HepG2 (cell line): ENCODE measurements at regions not wholly inside any gene's neighbourhood (a gene's known extent, or its start where the extent isn't known, plus 50 kb on each side); places are given as distances from the start of the nearest gene placed in this dataset.
A peak's percentile ranks its signal among the peaks of the same experiment; 100 is the strongest.

Experiments used
- ATAC-seq: fragments of 200-7000 bp; cut with Tn5 transposase; 3 replicates; pipeline ENCODE4 v1.9.1; 2020; ENCODE audit warnings: mild to moderate bottlenecking, moderate library complexity
- BruUV-seq: library from RNA; stranded (reverse); fragments of 400-500 nt; replicated peaks from 2 replicates; lab custom pipeline; 2021; lab: Mats Ljungman, UMichigan
- CTCF ChIA-PET: fragments of 300-600 bp; formaldehyde crosslinking; extraction: SDS; loops from one replicate; lab custom pipeline; 2021; ENCODE audit warnings: low total read pairs, inconsistent platforms, low intra/inter-chr PET ratio; lab: Yijun Ruan, JAX
- POLR2A ChIA-PET: fragments of 350-600 bp; sonication (Branson Sonifier 250); formaldehyde crosslinking; loops from one replicate; lab custom pipeline; 2020; ENCODE audit warnings: antibody characterized with exemption, inconsistent platforms; lab: Yijun Ruan, JAX
- DNase-seq: peaks from one replicate; pipeline ENCODE4 v3.0.0-alpha.2; 2015; ENCODE audit warnings: low spot score
- FAIRE-seq: peaks from 3 replicates; lab custom pipeline; 2011; peaks lifted over from hg19 to GRCh38; lab: Jason Lieb, UNC
- H2AFZ ChIP-seq: one replicate; pipeline ENCODE4 v1.6.1; 2011; ENCODE audit warnings: low read length, inconsistent platforms
- H3K27ac ChIP-seq: fragments of 300-600 bp; 3 replicates; pipeline ENCODE4 v1.8.0; 2011; ENCODE audit warnings: mixed run types, mild to moderate bottlenecking, mixed read lengths, low read length, inconsistent platforms; ENCODE audit not compliant: insufficient read depth; ENCODE audit errors: extremely low read length
- H3K27me3 ChIP-seq, 2 experiments: fragments of 200-600 bp in 1 of 2; 2 replicates in 1 of 2; 3 replicates in 1 of 2; pipeline versions ENCODE4 v1.6.0 to v1.8.0; 2011; ENCODE audit warnings: low read length in 2 of 2, mild to moderate bottlenecking in 2 of 2, moderate library complexity in 2 of 2, inconsistent platforms in 1 of 2; ENCODE audit not compliant: insufficient read depth in 2 of 2, control insufficient read depth in 1 of 2
- H3K36me3 ChIP-seq, 2 experiments: fragments of 200-600 bp in 1 of 2; replicated peaks in 1 of 2; 2 replicates in 1 of 2; 3 replicates in 1 of 2; pipeline versions ENCODE4 v1.5.1 to v1.8.0; 2011; ENCODE audit warnings: low read length in 2 of 2, inconsistent platforms in 1 of 2; ENCODE audit not compliant: insufficient read depth in 2 of 2, control insufficient read depth in 1 of 2
- H3K4me1 ChIP-seq: 2 replicates; pipeline ENCODE4 v1.5.1; 2012; ENCODE audit warnings: low read length, inconsistent platforms; ENCODE audit not compliant: insufficient read depth
- H3K4me2 ChIP-seq: 2 replicates; pipeline ENCODE4 v1.6.0; 2011; ENCODE audit warnings: low read depth, low read length, inconsistent platforms
- H3K4me3 ChIP-seq, 3 experiments: fragments of 200-600 bp in 1 of 3; sonication (generic), shearing (Covaris generic) in 1 of 3; replicated peaks in 1 of 3; 2 replicates each; pipeline ENCODE4 v1.5.1; 2011 to 2016; ENCODE audit warnings: low read length in 3 of 3, inconsistent platforms in 2 of 3, low read depth in 2 of 3, mild to moderate bottlenecking in 2 of 3, control low read depth in 1 of 3, mixed read lengths in 1 of 3; ENCODE audit not compliant: insufficient read depth in 1 of 3
- H3K79me2 ChIP-seq: one replicate; pipeline ENCODE4 v1.6.1; 2011; ENCODE audit warnings: low read length, inconsistent platforms; ENCODE audit not compliant: insufficient read depth
- H3K9ac ChIP-seq: 2 replicates; pipeline ENCODE4 v1.6.0; 2011; ENCODE audit warnings: mild to moderate bottlenecking, low read depth, low read length, inconsistent platforms; ENCODE audit not compliant: insufficient read depth
- H3K9me3 ChIP-seq: 2 replicates; pipeline ENCODE4 v1.5.1; 2012; ENCODE audit warnings: mild to moderate bottlenecking, low read length
- H4K20me1 ChIP-seq: 2 replicates; pipeline ENCODE4 v1.6.0; 2011; ENCODE audit warnings: inconsistent platforms, mild to moderate bottlenecking, low read length, moderate library complexity; ENCODE audit not compliant: insufficient read depth
- HOXA5 ChIP-seq: sonication (generic); formaldehyde crosslinking; IDR thresholded peaks from 2 replicates; pipeline ENCODE4 v1.4.0; 2020; ENCODE audit warnings: missing genetic modification reagents
- IKZF4 ChIP-seq: sonication (generic); formaldehyde crosslinking; IDR thresholded peaks from 2 replicates; pipeline ENCODE4 v1.5.1; 2020; ENCODE audit warnings: borderline replicate concordance, mild to moderate bottlenecking, low read depth, missing genetic modification reagents; ENCODE audit errors: not compliant biosample characterization
- JARID2 ChIP-seq: sonication (generic); formaldehyde crosslinking; IDR thresholded peaks from 2 replicates; pipeline ENCODE4 v1.8.1; 2023; ENCODE audit warnings: missing genetic modification reagents, inconsistent platforms; ENCODE audit not compliant: insufficient replicate concordance
- KLF15 ChIP-seq: sonication (generic); formaldehyde crosslinking; IDR thresholded peaks from 2 replicates; pipeline ENCODE4 v1.8.1; 2023; ENCODE audit warnings: borderline replicate concordance, mild to moderate bottlenecking, inconsistent platforms, missing genetic modification reagents, mixed read lengths
- NR2F2 ChIP-seq: IDR thresholded peaks from 2 replicates; pipeline ENCODE4 v1.6.1; 2012; ENCODE audit warnings: low read depth, inconsistent platforms, borderline replicate concordance
- STAG1 ChIP-seq: sonication (generic); formaldehyde crosslinking; IDR thresholded peaks from 2 replicates; pipeline ENCODE4 v1.4.0; 2020; ENCODE audit warnings: missing genetic modification reagents
- SUZ12 ChIP-seq: fragments of 150-350 bp; IDR thresholded peaks from 2 replicates; pipeline ENCODE4 v1.6.1; 2014; ENCODE audit warnings: low read depth, low read length
- TAF15 ChIP-seq: fragments of 200-400 bp; formaldehyde crosslinking; IDR thresholded peaks from one replicate; pipeline ENCODE4 v1.6.1; 2018; ENCODE audit warnings: mild to moderate bottlenecking, low read depth, low read length; ENCODE audit not compliant: poor library complexity, severe bottlenecking
- TEAD2 ChIP-seq: sonication (generic); formaldehyde crosslinking; IDR thresholded peaks from 2 replicates; pipeline ENCODE4 v1.9.0; 2021; ENCODE audit warnings: missing genetic modification reagents
- THYN1 ChIP-seq: sonication (generic); formaldehyde crosslinking; IDR thresholded peaks from 2 replicates; pipeline ENCODE4 v1.8.1; 2023; ENCODE audit warnings: low read depth, mild to moderate bottlenecking, moderate library complexity, missing genetic modification reagents, borderline replicate concordance
- ZNF10 ChIP-seq: sonication (generic); formaldehyde crosslinking; IDR thresholded peaks from 2 replicates; pipeline ENCODE4 v1.4.0; 2020; ENCODE audit warnings: mild to moderate bottlenecking, low read depth, missing genetic modification reagents, borderline replicate concordance
- ZNF44 ChIP-seq: sonication (generic); formaldehyde crosslinking; IDR thresholded peaks from 2 replicates; pipeline ENCODE4 v1.5.1; 2020; ENCODE audit warnings: mild to moderate bottlenecking, missing genetic modification reagents
- ZNF879 ChIP-seq: sonication (generic); formaldehyde crosslinking; IDR thresholded peaks from 2 replicates; pipeline ENCODE4 v1.8.1; 2023; ENCODE audit warnings: missing genetic modification reagents
- WGBS: methylation state at CpG from one replicate; pipeline ENCODE4 v1.1.6; 2017; ENCODE audit warnings: low lambda C conversion rate; 5-methylcytosine and 5-hydroxymethylcytosine counted together
- in situ Hi-C: cut with HindIII; loops from 2 replicates; pipeline ENCODE4 v1.10.0; 2017; ENCODE audit warnings: low pct_unique_long_range_greater_than_20kb; ENCODE audit not compliant: extremely low pct_ligation_motif_present
- intact Hi-C: fragments of 100-400 bp; cut with micrococcal nuclease; formaldehyde crosslinking; loops from one replicate; pipeline ENCODE4 v1.10.0; 2022; ENCODE audit not compliant: unreplicated experiment
- TF ChIP-seq, protein P1 (sequence below), 2 experiments: IDR thresholded peaks; 2 replicates each; pipeline ENCODE4 v1.6.1; 2011 to 2012; ENCODE audit warnings: low read length in 2 of 2, borderline replicate concordance in 1 of 2, low read depth in 1 of 2, mild to moderate bottlenecking in 1 of 2, moderate library complexity in 1 of 2
- TF ChIP-seq, protein P2 (sequence below): sonication (generic); formaldehyde crosslinking; IDR thresholded peaks from 2 replicates; pipeline ENCODE4 v1.4.0; 2020; ENCODE audit warnings: missing genetic modification reagents
- TF ChIP-seq, protein P3 (sequence below): sonication (generic); formaldehyde crosslinking; IDR thresholded peaks from 2 replicates; pipeline ENCODE4 v1.5.0; 2020; ENCODE audit warnings: mild to moderate bottlenecking, missing genetic modification reagents, moderate library complexity

DNA sequence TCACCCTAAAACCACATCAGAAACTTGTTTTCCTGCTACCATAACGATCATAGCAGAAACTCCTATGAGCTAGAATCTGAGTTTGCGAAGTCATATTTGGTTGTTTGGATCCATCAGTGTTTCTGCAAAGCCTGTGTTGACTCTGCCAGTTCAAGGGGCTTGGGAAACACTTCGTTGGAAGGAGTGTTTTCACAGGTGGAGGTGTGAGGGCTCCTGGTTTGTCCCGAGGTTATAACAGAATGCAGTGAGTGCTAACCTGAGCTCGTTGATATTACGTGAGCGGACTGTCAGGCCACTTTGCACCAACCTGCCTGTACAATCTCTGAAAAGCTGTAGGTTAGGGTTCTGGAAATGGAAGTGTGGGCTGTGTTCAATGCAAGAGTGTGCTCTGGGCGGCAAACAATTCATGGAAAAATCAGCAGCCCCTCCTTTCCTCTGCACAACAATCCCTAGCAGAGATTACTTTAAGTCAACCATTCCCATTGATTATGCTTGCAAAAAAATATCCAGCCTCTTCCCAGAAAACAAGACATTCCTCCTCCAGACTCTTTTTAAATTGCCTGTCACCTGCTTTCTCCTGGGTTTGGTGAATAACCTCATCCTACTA, 622.0 kb downstream of the TYW1 start (continued):
- TF ChIP-seq, protein P1, sequence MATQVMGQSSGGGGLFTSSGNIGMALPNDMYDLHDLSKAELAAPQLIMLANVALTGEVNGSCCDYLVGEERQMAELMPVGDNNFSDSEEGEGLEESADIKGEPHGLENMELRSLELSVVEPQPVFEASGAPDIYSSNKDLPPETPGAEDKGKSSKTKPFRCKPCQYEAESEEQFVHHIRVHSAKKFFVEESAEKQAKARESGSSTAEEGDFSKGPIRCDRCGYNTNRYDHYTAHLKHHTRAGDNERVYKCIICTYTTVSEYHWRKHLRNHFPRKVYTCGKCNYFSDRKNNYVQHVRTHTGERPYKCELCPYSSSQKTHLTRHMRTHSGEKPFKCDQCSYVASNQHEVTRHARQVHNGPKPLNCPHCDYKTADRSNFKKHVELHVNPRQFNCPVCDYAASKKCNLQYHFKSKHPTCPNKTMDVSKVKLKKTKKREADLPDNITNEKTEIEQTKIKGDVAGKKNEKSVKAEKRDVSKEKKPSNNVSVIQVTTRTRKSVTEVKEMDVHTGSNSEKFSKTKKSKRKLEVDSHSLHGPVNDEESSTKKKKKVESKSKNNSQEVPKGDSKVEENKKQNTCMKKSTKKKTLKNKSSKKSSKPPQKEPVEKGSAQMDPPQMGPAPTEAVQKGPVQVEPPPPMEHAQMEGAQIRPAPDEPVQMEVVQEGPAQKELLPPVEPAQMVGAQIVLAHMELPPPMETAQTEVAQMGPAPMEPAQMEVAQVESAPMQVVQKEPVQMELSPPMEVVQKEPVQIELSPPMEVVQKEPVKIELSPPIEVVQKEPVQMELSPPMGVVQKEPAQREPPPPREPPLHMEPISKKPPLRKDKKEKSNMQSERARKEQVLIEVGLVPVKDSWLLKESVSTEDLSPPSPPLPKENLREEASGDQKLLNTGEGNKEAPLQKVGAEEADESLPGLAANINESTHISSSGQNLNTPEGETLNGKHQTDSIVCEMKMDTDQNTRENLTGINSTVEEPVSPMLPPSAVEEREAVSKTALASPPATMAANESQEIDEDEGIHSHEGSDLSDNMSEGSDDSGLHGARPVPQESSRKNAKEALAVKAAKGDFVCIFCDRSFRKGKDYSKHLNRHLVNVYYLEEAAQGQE (IDR thresholded peaks at IDR 0.05; ENCODE audit: borderline replicate concordance in 1 of 2, low read depth in 1 of 2, low read length in 2 of 2) = no peak
- no peak for TF ChIP-seq TAF15
- no peak for TF ChIP-seq IKZF4 (CRISPR knock-in tag)
- no peak for TF ChIP-seq ZNF10 (CRISPR knock-in tag)
- TF ChIP-seq, protein P2, sequence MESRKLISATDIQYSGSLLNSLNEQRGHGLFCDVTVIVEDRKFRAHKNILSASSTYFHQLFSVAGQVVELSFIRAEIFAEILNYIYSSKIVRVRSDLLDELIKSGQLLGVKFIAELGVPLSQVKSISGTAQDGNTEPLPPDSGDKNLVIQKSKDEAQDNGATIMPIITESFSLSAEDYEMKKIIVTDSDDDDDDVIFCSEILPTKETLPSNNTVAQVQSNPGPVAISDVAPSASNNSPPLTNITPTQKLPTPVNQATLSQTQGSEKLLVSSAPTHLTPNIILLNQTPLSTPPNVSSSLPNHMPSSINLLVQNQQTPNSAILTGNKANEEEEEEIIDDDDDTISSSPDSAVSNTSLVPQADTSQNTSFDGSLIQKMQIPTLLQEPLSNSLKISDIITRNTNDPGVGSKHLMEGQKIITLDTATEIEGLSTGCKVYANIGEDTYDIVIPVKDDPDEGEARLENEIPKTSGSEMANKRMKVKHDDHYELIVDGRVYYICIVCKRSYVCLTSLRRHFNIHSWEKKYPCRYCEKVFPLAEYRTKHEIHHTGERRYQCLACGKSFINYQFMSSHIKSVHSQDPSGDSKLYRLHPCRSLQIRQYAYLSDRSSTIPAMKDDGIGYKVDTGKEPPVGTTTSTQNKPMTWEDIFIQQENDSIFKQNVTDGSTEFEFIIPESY = no peak

DNA sequence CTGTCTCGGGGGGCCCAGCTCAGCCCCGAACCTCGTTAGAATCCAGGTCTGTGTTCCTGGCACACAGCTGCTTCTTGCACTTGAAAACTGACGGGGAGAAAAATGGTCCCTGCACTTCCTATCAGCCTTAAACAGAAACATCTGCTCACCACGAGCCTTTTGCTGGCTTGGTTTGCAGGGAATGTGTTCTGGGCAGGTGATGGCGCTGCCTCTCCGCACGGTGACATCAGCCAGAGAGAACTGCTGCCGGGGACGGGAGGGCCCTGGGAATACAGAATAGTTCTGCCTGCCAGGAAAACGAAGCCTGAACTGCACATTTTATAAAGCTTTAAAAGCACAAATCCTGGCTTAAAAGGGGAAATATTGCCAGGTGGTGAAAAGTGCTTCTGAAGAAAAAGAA, 622.5 kb downstream of the TYW1 start:
- ChIA-PET POLR2A (no interaction called here), CTCF (no interaction called here)
- FAIRE-seq = no peak
- no peak overlapping the region for H3K27ac ChIP-seq
- peaks cover 0 to 8% of the 10 kb centered on the region in 2 experiments; a peak in 3 of 5 replicates for H3K27me3 ChIP-seq
- H3K4me1 ChIP-seq = no peaks in the 10 kb centered on the region
- no peak overlapping the region for H3K4me3 ChIP-seq
- no peak overlapping the region for H2AFZ ChIP-seq
- BruUV-seq = no TSS peak
- H3K4me2 ChIP-seq = no peak overlapping the region
- H3K36me3 ChIP-seq = no peaks in the 10 kb centered on the region
- DNase-seq = no peak
- H3K9ac ChIP-seq = no peak overlapping the region
- WGBS = 5% methylated on average over 10 of the region's 11 CpGs
- intact Hi-C loops = no loop called here
- no peaks in the 10 kb centered on the region for H3K79me2 ChIP-seq
- in situ Hi-C loops = no loop called here
- no peaks in the 10 kb centered on the region for H4K20me1 ChIP-seq
- H3K9me3 ChIP-seq = no peaks in the 10 kb centered on the region
- peak; percentile 37; the same call in 1 of the 3 replicates for ATAC-seq
- TF ChIP-seq, protein P3, sequence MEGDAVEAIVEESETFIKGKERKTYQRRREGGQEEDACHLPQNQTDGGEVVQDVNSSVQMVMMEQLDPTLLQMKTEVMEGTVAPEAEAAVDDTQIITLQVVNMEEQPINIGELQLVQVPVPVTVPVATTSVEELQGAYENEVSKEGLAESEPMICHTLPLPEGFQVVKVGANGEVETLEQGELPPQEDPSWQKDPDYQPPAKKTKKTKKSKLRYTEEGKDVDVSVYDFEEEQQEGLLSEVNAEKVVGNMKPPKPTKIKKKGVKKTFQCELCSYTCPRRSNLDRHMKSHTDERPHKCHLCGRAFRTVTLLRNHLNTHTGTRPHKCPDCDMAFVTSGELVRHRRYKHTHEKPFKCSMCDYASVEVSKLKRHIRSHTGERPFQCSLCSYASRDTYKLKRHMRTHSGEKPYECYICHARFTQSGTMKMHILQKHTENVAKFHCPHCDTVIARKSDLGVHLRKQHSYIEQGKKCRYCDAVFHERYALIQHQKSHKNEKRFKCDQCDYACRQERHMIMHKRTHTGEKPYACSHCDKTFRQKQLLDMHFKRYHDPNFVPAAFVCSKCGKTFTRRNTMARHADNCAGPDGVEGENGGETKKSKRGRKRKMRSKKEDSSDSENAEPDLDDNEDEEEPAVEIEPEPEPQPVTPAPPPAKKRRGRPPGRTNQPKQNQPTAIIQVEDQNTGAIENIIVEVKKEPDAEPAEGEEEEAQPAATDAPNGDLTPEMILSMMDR (CRISPR knock-in tag) = peak; percentile 44
- TF ChIP-seq NR2F2 (no peak), ZNF44 (CRISPR knock-in tag) (no peak), TEAD2 (CRISPR knock-in tag) (no peak), HOXA5 (CRISPR knock-in tag) (no peak), ZNF879 (CRISPR knock-in tag) (no peak), SUZ12 (no peak), THYN1 (no peak), STAG1 (CRISPR knock-in tag) (peak; percentile 40; the same call in 1 of the 2 replicates), KLF15 (CRISPR knock-in tag) (no peak), JARID2 (CRISPR knock-in tag) (no peak)
